GM18507 (cell line): ENCODE measurements at regions not wholly inside any gene's neighbourhood (a gene's known extent, or its start where the extent isn't known, plus 50 kb on each side); places are given as distances from the start of the nearest gene placed in this dataset.
"Not testable (repeated sequence)": the region's sequence is repeated elsewhere in the genome, so short reads cannot be mapped to it uniquely, and the experiment has no call there.

Source experiments
- DNase-seq: peaks from one replicate; pipeline ENCODE4 v3.0.0; 2011; ENCODE audit warnings: low read depth; ENCODE audit not compliant: insufficient read length; ENCODE audit errors: extremely low spot score
- FAIRE-seq: peaks from 2 replicates; lab custom pipeline; 2011; peaks lifted over from hg19 to GRCh38; lab: Jason Lieb, UNC

GRCh38 chr20:54856202-54856601 is 380.8 kb downstream of the DOK5 start:
- no peak for DNase-seq
- FAIRE-seq: no peak

- FAIRE-seq (no peak), DNase-seq (no peak)
Measured at GRCh38 chr20:54849741-54850140, 374.3 kb downstream of the DOK5 start.

GRCh38 chr20:54848984-54849538 is 373.7 kb downstream of the DOK5 start:
- no peak for FAIRE-seq

GRCh38 chr20:54848262-54848661 is 372.9 kb downstream of the DOK5 start:
- no peak for DNase-seq
- FAIRE-seq: no peak

More at GRCh38 chr20:54848984-54849538, 373.7 kb downstream of the DOK5 start:
- no peak for DNase-seq

GRCh38 chr20:54846948-54847347 is 371.6 kb downstream of the DOK5 start:
- DNase-seq (no peak), FAIRE-seq (no peak)

- DNase-seq (no peak), FAIRE-seq (no peak)
Measured at GRCh38 chr20:54844346-54844745, 369.0 kb downstream of the DOK5 start.

GRCh38 chr20:54843865-54844264 is 368.5 kb downstream of the DOK5 start:
- DNase-seq: no peak
- no peak for FAIRE-seq

GRCh38 chr20:54843431-54843830 is 368.0 kb downstream of the DOK5 start:
- no peak for FAIRE-seq
- no peak for DNase-seq

GRCh38 chr20:54839224-54839623 is 363.8 kb downstream of the DOK5 start:
- DNase-seq: no peak
- no peak for FAIRE-seq

GRCh38 chr20:54837226-54837625 is 361.8 kb downstream of the DOK5 start:
- no peak for FAIRE-seq
- DNase-seq: no peak

GRCh38 chr20:54822386-54822785 is 347.0 kb downstream of the DOK5 start:
- FAIRE-seq: no peak
- no peak for DNase-seq

- DNase-seq (no peak), FAIRE-seq (no peak)
Measured at GRCh38 chr20:54820392-54820791, 345.0 kb downstream of the DOK5 start.

GRCh38 chr20:54806462-54806861 is 331.1 kb downstream of the DOK5 start:
- no peak for DNase-seq
- FAIRE-seq: no peak

- DNase-seq: no peak
- no peak for FAIRE-seq
Measured at GRCh38 chr20:54794874-54795273, 319.5 kb downstream of the DOK5 start.

- DNase-seq (no peak), FAIRE-seq (no peak)
Measured at GRCh38 chr20:54794110-54794509, 318.7 kb downstream of the DOK5 start.

GRCh38 chr20:54793291-54793992 is 318.0 kb downstream of the DOK5 start:
- FAIRE-seq (no peak), DNase-seq (no peak)

- FAIRE-seq: no peak
- no peak for DNase-seq
Measured at GRCh38 chr20:54792688-54793087, 317.3 kb downstream of the DOK5 start.

GRCh38 chr20:54788260-54788659 is 312.9 kb downstream of the DOK5 start:
- not testable (repeated sequence) for FAIRE-seq

GRCh38 chr20:54782758-54783157 is 307.4 kb downstream of the DOK5 start:
- not testable (repeated sequence) for FAIRE-seq, DNase-seq

More at GRCh38 chr20:54788260-54788659, 312.9 kb downstream of the DOK5 start:
- DNase-seq: not testable (repeated sequence)

- DNase-seq: no peak
- no peak for FAIRE-seq
Measured at GRCh38 chr20:54774426-54774825, 299.0 kb downstream of the DOK5 start.

GRCh38 chr20:54773643-54774000 is 298.2 kb downstream of the DOK5 start:
- DNase-seq (no peak), FAIRE-seq (no peak)
